Islet precursor cell (in vitro differentiated cells): ENCODE measurements at regions not wholly inside any gene's neighbourhood (a gene's known extent, or its start where the extent isn't known, plus 50 kb on each side); places are given as distances from the start of the nearest gene placed in this dataset.
A peak's percentile ranks its signal among the peaks of the same experiment; 100 is the strongest.

Experiments used
- DNase-seq: peaks from one replicate; pipeline ENCODE4 v3.0.0-alpha.2; 2018

- DNase-seq: no peak
Observed at GRCh38 chr2:164288235-164288634, 333.0 kb downstream of the GRB14 start.

- DNase-seq: no peak
Observed at GRCh38 chr2:164287056-164287455, 334.2 kb downstream of the GRB14 start.

GRCh38 chr2:164285576-164285975, 335.7 kb downstream of the GRB14 start:
- DNase-seq: no peak

DNA sequence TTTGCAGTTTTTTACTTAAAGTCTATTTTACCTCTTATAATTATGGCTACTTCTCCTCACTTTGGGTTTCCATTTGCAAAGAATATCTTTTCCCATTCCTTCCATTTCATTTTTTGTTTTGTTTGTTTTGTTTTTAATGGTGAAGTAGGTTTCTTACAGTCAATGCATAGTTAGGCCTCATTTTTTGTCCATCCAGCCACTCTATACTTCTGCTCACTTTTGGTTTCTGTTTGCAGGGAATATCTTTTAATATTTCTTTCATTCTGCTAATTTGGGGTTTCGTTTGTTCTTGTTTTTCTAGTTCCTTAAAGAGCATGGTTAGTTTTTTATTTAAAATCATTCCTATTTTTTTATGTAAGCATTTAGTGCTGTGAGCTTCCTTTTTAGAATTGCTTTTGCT, 339.4 kb downstream of the GRB14 start:
- no peak for DNase-seq

- no peak for DNase-seq
Observed at GRCh38 chr2:164275659-164276058, 345.6 kb downstream of the GRB14 start.

DNA sequence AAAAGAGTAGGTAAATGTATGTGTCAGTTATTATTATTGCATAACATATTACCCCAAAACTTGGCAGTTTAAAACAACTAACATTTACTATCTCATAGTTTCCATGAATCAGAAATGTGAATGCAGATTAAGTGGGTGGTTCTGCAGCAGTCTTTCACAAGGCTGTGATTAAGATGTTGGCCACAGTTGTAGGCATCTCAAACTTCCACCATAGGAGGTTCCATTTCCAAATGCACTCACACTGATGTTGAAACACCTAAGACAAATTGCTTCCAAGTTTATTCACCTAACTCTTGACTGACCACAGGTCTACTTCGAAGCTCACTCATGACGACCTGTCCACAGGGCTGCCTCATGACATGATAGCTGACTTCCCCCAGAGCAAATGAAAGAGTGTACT, 360.8 kb downstream of the GRB14 start:
- no peak for DNase-seq

- DNase-seq: no peak
Observed at GRCh38 chr2:164257742-164258141, 363.5 kb downstream of the GRB14 start.

- no peak for DNase-seq
Observed at GRCh38 chr2:164252568-164253287, 368.6 kb downstream of the GRB14 start.

DNA sequence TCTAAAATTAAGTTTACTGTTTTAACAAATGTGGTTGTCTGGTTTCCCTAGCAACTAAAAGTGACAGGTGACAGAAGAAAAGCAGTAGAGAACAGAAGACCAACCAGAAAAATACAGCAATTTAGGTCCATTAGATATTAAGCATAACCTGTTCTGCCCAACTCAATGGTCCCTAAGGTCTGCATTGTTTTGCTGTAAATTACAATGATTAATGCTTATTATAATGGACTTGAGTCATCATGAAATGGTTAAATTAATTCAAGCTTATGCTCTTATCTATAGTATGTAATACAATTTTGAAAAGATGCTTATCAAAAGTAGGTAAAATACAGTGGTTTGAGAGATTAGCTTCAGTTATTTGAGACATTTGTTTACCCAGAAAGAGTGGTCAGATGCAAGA, 378.0 kb downstream of the GRB14 start:
- no peak for DNase-seq

DNA sequence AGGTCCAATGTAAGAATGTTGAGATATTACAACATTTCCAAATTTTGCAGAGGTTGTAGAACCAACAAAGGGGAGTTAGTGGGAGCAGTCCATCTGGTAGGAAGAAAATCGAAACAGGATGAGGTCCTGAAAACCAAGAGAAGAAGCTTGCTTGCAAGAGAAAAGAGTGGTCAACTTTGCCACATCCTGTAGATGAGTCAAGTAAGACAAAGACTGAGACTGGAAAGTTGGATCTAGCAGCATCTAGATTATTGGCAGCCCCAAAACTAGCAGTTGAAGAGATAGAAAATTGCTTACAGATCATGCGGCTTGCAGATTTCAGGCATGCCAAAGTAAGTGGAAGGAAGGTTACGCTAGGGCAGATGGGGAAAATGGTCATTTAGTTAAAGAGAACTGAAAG, 378.9 kb downstream of the GRB14 start:
- DNase-seq: no peak

GRCh38 chr2:164234074-164234473, 387.2 kb downstream of the GRB14 start:
- no peak for DNase-seq

DNA sequence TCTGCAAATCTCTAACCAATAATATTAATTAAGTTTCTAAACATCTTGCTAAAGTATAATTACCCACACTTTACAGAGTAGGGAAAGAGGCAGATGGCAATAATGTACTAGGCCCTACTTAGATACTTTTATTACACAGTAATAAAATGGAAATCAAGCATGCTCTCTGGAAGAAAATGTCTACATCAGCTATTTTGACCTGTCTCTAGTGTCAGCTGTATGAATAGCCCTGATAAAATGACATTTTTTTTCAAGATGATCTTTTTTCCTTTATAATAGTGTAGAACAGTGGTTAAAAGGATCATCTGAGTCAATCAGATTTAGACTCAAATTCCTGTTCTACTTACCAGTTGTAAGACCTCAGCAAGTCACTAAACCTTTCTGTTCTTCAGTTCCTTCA, 397.3 kb downstream of the GRB14 start:
- no peak for DNase-seq

GRCh38 chr2:164221473-164221872, 399.8 kb downstream of the GRB14 start:
- no peak for DNase-seq

DNA sequence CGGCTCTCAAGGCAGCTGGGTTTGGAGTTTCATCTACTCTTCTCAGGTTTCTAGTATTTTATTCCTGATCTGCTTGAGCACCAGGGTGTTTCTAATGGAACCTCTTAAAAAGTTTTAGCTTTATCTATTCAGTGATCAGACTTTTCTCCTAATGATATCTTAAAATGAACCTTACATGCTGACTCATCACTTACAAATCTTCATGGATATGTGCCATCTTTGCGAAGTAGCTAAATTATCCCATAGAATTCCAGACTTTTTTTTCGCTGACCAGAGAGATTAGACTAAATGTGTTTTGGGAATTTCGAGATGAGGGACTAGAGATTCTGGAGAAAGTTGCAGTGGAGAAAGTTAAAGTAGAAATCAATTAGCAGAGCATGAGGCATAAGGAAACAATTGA, 401.0 kb downstream of the GRB14 start:
- DNase-seq: no peak

DNA sequence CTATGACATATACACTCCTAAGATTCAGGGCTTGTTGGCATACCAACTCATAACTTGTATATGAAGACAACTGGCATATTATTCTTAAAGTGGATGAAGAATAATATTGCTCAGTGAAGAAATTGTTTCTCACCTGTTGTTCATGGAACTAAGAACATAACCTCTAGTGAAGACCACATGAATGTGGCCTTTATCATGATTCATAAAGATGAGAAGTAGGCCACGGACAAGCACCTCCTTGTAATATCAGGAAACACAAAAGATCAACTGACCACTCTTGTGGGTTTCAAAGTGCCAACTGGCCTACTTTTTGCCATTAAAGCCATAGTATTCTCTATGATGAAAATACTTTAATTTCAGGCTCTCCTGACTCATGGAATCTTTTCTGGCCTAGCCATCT, 407.4 kb downstream of the GRB14 start:
- no peak for DNase-seq

DNA sequence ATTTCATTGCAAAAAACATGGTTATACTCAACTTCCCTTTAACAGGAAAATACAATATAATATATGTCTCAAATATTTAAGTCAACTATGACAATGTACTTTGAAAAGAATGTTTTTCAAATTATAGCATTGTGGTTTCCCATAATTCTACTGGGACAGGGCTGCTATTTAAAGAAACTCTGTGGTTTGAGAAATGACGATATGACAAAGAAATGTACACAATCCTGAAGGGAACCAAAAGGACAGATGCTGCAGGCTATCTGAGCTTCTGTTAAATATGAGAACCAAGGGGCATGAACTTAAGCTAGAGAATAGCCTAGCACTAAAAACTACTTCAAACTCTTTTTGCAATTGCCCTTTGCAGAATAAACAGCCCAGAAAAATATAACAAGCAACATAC, 415.9 kb downstream of the GRB14 start:
- no peak for DNase-seq

GRCh38 chr2:164203131-164203530, 418.2 kb downstream of the GRB14 start:
- DNase-seq: no peak

DNA sequence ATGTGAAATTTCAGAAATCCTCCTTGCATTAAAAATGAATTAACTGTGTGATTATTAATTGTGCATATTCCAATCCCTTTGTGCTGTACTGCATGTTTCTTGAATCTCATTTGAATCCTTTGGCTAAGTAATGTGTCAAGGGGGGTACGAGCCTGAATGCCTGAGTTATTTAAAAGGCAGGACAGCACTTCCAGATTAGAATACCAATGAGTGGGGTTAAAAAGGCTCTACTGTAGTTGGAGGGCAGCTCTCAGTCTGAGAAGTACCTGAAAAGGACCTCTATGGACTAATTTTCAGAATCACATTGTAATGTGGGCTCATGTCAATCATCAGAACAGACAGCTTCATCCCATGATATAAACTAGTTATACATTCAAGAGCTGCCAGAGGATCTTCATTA, 423.0 kb downstream of the GRB14 start:
- no peak for DNase-seq

DNA sequence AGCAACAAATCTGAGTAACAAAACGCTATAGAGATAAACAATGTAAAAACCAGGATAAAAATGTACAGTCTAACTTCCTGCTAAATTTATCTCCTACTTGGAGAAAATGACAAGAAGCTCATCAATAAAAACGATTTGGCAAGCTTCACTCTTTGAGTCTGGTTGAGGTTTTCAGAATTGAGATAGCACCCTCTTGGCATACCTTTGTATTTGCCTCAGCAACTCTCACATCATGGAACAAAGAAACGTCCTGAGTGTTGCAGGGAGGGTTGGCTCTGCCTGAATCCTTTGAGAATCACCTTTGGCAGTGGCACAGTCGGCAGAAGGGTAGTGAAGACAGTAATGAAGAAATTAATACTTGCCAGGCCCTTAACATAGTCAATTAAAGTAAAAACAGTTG, 430.6 kb downstream of the GRB14 start:
- DNase-seq: no peak

GRCh38 chr2:164189851-164190250, 431.4 kb downstream of the GRB14 start:
- DNase-seq: no peak

GRCh38 chr2:164187121-164187520, 434.2 kb downstream of the GRB14 start:
- DNase-seq: no peak

- DNase-seq: no peak
Observed at GRCh38 chr2:164186591-164186990, 434.7 kb downstream of the GRB14 start.

DNA sequence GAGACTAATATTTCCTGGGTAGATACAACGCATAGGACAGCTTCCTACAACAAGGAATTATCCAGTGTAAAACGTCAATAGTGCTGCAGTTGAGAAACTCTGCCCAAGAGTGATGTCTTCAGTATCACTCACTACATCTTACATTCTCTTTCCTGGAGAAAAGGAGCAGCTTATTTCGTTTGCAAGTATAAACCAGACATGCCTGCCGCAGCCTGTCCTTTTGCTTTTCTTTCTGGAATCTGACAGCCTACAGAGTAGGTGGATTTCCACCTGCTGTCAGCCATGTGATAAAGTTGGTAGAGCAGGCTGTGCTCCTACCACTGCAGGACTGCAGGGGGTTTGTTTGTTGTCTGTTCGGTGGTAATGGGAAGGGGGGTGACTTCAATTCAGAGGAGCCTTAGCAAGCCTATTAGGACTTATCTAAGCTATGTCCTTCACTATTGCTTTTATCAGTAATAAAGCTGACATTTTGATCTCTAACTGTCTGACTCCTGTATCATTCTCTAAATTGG, 439.1 kb downstream of the GRB14 start:
- DNase-seq: no peak

- DNase-seq: peak; percentile 80
Observed at GRCh38 chr2:164178835-164179465, 442.3 kb downstream of the GRB14 start.

- no peak for DNase-seq
Observed at GRCh38 chr2:164164602-164165001, 428.8 kb upstream of the FIGN start.
